ENCODE measurements at regions not wholly inside any gene's neighbourhood (a gene's known extent, or its start where the extent isn't known, plus 50 kb on each side); places are given as distances from the start of the nearest gene placed in this dataset.

DNA sequence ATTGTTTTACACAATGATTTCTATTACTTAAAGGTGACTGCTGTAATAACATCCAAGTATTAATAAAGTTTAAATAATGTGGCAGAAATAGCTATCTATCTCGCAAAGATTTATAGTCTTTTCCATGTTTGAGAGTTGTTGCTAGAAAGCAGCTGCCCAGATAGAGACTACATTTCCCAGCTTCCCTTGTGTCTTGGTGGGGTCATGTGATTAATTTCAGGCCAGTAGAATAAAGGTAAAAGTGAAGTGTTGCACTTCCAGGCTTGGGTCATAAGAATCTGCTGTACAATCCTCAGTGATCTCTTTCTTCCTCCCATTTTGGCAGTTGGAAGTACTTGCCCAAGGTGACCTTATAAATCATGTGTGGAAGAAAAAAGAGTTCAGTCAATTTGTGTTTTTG, 449.7 kb upstream of the USP15 start:
- Histone ChIP-seq H3K9me1 (ENCODE audit: control insufficient read depth, extremely low read depth, insufficient read depth, low read length) (no peaks in the 10 kb centered on the region), H3K4me3 (ENCODE audit: control insufficient read depth in 2 of 3, extremely low read depth in 1 of 3, insufficient read depth in 2 of 3, low read depth in 1 of 3, low read length in 3 of 3) (no peak overlapping the region), H3K9ac (ENCODE audit: control insufficient read depth, extremely low read depth, insufficient read depth, low read length) (no peak overlapping the region), H3K9me3 (ENCODE audit: control insufficient read depth, low read depth, low read length) (no peaks in the 10 kb centered on the region), H3K79me2 (ENCODE audit: control insufficient read depth, insufficient read depth, low read length) (no peaks in the 10 kb centered on the region), H3K36me3 (ENCODE audit: control insufficient read depth in 2 of 2, extremely low read depth in 1 of 2, insufficient read depth in 2 of 2, low read length in 2 of 2) (no peaks in the 10 kb centered on the region), H3K4me1 (ENCODE audit: control insufficient read depth, extremely low read depth, insufficient read depth, low read length) (no peaks in the 10 kb centered on the region), H2AFZ (ENCODE audit: control insufficient read depth, low read length) (no peak overlapping the region), H4K20me1 (ENCODE audit: control insufficient read depth, extremely low read depth, insufficient read depth, low read length) (no peaks in the 10 kb centered on the region), H3K27ac (ENCODE audit: control insufficient read depth, insufficient read depth, low read length) (no peak overlapping the region), H3K27me3 (ENCODE audit: control insufficient read depth, extremely low read depth, insufficient read depth, low read length) (no peaks in the 10 kb centered on the region), H3K4me2 (ENCODE audit: control insufficient read depth, extremely low read depth, insufficient read depth, low read depth, low read length) (no peak overlapping the region)
- dilution Hi-C loops (cut with MboI; ENCODE audit: extremely low pct_ligation_motif_present, low sequenced_read_pairs) = no loop called here
- no peak for TF ChIP-seq EZH2 (IDR thresholded peaks at IDR 0.05; ENCODE audit: low read length)
- no peak for TF ChIP-seq CTCF (optimal IDR thresholded peaks at IDR 0.05 in 1 of 3, IDR thresholded peaks at IDR 0.05 in 1 of 3, conservative IDR thresholded peaks at IDR 0.05 in 1 of 3; ENCODE audit: extremely low read depth in 1 of 3, insufficient read depth in 2 of 3, low read length in 3 of 3)
- FAIRE-seq (no peak), DNase-seq (ENCODE audit: low read depth, low spot score) (no peak)

DNA sequence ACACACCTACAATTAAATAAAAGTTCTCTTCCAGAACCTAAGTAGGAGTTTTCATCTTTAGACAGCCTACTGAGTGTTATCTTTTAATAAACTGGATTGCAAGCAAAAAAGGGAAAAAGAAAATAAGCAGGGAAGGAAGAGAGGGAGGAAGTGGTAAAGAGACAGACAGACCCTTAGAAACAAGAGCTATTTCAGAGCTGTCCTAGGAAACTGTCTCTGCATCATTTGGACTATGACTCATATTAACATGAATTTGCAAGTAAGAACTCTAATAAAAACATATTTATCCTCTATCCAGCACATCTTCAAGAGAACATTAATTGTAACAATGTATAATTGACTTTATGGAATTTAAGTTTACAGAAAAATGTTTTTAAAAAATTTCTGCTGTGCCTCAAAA, 438.8 kb upstream of the USP15 start:
- no peaks in the 10 kb centered on the region for H3K9me3 ChIP-seq (ENCODE audit: control insufficient read depth, low read depth, low read length)
- no peaks in the 10 kb centered on the region for H3K27me3 ChIP-seq (ENCODE audit: control insufficient read depth, extremely low read depth, insufficient read depth, low read length)
- H3K4me2 ChIP-seq (ENCODE audit: control insufficient read depth, extremely low read depth, insufficient read depth, low read depth, low read length) = no peak overlapping the region
- H3K79me2 ChIP-seq (ENCODE audit: control insufficient read depth, insufficient read depth, low read length) = no peaks in the 10 kb centered on the region
- no peak overlapping the region for H3K4me3 ChIP-seq (ENCODE audit: control insufficient read depth in 2 of 3, extremely low read depth in 1 of 3, insufficient read depth in 2 of 3, low read depth in 1 of 3, low read length in 3 of 3)
- H3K27ac ChIP-seq (ENCODE audit: control insufficient read depth, insufficient read depth, low read length) = no peak overlapping the region
- TF ChIP-seq CTCF (optimal IDR thresholded peaks at IDR 0.05 in 1 of 3, IDR thresholded peaks at IDR 0.05 in 1 of 3, conservative IDR thresholded peaks at IDR 0.05 in 1 of 3; ENCODE audit: extremely low read depth in 1 of 3, insufficient read depth in 2 of 3, low read length in 3 of 3) (no peak), EZH2 (IDR thresholded peaks at IDR 0.05; ENCODE audit: low read length) (no peak)
- FAIRE-seq = no peak
- no peaks in the 10 kb centered on the region for H3K4me1 ChIP-seq (ENCODE audit: control insufficient read depth, extremely low read depth, insufficient read depth, low read length)
- no peaks in the 10 kb centered on the region for H3K36me3 ChIP-seq (ENCODE audit: control insufficient read depth in 2 of 2, extremely low read depth in 1 of 2, insufficient read depth in 2 of 2, low read length in 2 of 2)
- no peak overlapping the region for H3K9ac ChIP-seq (ENCODE audit: control insufficient read depth, extremely low read depth, insufficient read depth, low read length)
- no peaks in the 10 kb centered on the region for H3K9me1 ChIP-seq (ENCODE audit: control insufficient read depth, extremely low read depth, insufficient read depth, low read length)
- dilution Hi-C loops (cut with MboI; ENCODE audit: extremely low pct_ligation_motif_present, low sequenced_read_pairs) = no loop called here
- DNase-seq (ENCODE audit: low read depth, low spot score) = no peak
- no peak overlapping the region for H2AFZ ChIP-seq (ENCODE audit: control insufficient read depth, low read length)
- no peaks in the 10 kb centered on the region for H4K20me1 ChIP-seq (ENCODE audit: control insufficient read depth, extremely low read depth, insufficient read depth, low read length)
